COLO668 (cell line): ENCODE measurements at regions not wholly inside any gene's neighbourhood (a gene's known extent, or its start where the extent isn't known, plus 50 kb on each side); places are given as distances from the start of the nearest gene placed in this dataset.
"Not testable (repeated sequence)": the region's sequence is repeated elsewhere in the genome, so short reads cannot be mapped to it uniquely, and the experiment has no call there.

Experiments
- DNase-seq: peaks from one replicate; lab custom pipeline; 2025; ENCODE audit not compliant: unreplicated experiment; lab: John Stamatoyannopoulos, UW

DNA sequence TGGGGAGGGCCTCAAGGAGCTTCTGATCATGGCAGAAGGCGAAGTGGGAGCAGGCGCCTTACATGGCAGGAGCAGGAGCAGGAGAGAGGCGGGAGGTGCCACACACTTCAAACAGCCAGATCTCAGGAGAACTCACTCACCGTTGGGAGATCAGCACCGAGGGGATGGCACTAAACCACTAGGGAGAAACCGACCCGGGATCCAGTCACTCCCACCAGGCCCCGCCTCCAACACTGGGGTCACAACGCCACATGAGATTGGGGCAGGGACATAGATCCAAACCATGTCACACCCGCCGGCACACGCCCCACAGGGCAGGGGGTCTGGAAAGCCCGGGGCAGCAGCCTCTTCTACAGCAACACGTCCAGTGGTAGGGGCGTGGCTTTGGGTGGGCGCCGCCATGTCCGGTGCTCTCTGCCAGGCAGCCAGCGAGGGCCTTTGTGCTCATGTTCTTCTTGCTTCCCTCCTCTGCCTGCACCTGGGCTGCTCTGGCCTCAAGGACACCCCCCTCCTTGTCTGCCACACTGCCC, 233.8 kb upstream of the SHH start:
- DNase-seq = no peak

DNA sequence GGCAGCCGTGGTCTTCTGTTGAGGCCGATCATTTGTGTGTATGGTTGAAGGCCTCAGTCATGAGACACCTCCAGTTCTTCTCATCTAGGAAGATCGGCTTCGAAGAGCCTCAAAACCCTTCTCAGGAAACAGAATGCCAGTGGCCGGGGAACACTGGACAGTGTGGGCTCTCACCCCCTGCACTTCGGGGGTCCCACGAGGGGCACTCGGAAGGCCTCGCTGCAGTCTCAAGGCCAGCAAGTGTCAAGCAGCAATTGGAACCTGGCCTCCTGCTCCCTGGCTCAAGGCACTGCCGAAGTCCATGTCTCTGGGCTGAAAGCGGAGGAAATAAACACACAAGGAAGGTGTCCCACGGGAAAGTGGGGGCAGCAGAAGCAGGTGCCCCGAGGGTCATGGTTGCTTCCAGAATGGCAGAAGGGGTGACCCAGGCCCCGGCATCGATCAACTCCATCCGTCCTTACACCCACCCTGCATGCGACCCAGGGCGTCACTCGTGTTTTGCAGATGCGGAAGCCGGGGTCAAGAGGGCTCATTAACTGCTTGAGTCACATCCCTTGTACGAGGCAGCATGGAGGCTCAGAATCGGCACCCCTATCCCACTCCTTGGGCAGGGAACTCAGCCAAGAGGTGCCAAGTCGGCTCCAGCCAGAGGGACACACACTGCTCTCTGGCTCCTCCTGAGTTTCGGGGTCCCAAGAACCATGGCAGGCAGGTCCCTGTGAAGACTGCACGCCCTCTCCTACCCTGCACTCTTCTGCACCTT, 231.3 kb upstream of the SHH start:
- DNase-seq = no peak

DNA sequence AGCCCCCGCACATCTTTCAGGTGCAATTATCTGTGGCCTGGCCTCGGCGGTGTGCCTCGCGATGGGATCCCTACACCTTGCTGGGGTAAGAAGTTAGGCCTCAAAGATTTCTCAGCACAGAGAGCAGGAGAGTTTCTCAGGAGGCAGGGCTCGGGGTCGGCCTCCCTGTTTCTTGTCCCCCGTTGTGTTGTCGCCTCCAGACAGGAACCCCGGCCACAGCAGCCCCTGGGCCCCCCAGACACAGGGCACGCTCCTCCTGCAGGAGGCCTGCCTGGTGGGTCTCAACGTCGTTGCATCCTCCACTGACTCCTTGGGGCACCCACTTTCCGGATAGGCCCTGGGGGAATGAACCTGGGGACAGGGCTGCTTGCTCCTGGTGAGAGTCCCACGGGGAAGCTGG, 229.1 kb upstream of the SHH start:
- no peak for DNase-seq

DNA sequence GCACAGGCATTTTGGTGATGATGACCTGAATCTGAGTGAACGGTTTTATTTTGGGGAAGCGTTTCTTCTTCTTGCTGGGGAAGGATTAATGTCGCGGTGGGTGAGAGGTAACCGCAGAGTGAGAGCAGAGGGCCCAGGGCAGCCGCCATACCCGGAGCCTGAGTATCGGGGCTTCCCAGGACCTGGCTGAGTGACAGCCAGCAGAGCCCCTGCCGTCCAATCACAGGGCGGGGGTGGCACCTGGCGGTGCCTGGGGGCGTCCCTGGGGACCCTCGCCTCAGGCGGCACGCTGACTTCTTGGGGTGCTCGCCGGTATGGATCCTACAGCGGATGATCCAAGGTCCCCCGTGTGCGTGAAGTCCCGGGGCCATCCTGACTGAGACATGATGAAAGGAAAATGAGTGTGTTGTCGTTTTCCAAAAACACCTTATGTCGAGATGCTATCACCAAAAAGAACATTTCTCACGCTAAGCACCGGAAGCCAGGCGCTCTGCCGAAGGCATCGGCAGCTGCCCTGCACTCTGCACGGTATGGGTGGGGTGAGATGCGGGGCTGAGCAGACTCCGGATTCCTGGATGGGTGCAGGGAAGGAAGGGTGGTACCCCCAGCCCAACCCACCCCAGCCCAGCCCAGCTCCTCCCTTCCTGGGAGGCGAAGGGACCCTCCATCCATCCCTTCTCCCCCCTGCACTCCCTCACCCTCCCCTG, 227.9 kb upstream of the SHH start:
- DNase-seq = no peak

DNA sequence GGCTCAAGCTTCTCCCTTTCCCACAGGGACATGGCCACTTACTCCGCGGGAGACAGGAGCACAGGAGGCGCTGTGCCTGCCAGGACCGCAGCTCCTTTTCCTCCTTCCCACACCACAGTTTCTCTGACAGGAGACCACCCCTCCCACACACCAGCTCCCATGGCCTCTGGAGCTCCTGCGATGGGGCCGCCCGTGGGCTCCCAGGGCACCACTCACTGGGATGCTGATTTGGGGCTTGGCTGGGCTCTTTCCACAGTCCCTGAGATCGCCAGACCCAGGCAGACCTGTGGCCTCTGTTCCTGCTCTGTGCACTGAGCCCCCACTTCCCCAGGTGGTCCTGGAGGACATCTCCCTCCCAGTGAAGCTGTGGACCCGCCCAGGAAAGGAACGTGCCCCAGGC, 226.9 kb upstream of the SHH start:
- no peak for DNase-seq

DNA sequence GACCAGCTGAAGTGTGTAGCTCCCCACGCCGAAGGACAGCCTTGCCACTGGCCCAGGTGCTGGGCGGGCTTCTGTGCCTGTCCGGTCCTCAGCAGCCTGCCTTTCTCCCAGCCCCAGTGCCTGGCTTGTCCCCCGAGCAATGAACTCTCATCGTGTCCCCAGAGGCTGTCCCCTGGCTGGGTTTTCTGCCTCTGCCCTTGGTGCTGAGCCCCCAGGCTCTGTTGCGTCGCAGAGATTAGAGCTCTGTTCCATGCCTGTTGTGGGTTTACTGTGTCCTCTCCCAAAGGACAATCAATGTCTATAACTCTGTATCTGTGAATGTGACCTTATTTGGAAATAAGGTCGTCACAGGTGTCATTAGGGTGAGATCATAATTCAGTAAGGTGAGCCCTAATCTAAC, 226.1 kb upstream of the SHH start:
- DNase-seq = no peak

DNA sequence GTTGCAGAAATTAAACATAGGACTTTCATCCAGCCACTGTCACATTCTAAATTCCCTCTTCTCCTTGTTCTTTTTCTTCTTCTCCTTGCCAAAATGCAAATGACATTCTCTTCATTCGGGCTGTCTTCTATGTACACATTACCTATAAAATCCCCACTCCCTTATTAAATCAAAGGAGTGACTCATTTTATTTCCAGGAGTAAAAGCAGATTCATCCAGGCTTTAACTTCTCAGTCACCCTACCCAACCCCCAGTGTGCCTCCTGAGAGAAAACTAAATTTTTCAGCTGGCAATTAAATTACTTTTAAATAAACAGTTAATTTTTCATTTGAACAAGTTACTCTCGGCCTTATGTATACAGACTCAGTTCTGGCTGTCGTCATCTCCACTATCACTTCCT, 223.9 kb upstream of the SHH start:
- DNase-seq = no peak

DNA sequence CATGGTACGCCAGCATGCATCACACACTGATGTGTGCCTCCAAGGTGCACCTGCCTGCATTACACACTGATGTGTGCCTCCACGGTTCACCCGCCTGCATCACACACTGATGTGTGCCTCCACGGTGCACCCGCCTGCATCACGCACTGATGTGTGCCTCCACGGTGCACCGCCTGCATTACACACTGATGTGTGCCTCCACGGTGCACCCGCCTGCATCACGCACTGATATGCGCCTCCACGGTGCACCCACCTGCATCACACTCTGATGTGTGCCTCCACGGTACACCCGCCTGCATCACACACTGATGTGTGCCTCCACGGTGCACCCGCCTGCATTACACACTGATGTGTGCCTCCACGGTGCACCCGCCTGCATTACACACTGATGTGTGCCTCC, 223.1 kb upstream of the SHH start:
- not testable (repeated sequence) for DNase-seq

DNA sequence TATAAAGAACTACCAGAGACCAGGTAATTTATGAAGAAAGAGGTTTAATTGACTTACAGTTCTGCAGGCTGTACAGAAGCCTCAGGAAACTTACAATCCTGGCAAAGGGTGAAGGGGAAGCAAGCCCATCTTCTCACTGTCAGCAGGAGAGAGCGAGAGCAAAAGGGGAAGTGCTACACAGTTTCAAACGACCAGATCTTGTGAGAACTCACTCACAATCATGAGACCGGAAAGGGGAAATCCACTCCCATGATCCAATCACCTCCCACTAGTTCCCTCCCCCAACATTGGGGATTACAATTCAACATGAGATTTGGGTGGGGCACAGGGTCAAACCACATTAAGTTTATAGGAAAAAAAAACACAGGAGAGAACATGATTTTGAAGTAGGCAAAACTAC, 222.1 kb upstream of the SHH start:
- DNase-seq = no peak

DNA sequence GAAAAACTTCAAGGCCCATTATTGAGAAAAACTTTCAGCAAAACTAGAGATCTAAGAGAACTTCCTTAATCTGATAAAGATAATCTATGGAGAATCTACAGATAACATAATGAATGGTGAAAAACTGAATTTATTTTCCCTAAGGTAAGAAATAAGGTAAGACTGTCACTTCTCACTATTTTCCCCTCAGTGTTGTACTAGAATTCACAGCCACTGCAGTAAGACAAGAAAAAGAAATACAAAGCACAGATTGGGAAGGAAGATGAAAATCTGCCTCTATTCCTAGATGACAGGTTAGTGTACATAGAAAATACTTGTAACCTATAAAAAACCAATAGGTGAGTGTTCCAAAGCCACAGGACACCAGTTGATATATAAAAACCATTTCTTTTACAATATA, 220.7 kb upstream of the SHH start:
- DNase-seq = no peak

DNA sequence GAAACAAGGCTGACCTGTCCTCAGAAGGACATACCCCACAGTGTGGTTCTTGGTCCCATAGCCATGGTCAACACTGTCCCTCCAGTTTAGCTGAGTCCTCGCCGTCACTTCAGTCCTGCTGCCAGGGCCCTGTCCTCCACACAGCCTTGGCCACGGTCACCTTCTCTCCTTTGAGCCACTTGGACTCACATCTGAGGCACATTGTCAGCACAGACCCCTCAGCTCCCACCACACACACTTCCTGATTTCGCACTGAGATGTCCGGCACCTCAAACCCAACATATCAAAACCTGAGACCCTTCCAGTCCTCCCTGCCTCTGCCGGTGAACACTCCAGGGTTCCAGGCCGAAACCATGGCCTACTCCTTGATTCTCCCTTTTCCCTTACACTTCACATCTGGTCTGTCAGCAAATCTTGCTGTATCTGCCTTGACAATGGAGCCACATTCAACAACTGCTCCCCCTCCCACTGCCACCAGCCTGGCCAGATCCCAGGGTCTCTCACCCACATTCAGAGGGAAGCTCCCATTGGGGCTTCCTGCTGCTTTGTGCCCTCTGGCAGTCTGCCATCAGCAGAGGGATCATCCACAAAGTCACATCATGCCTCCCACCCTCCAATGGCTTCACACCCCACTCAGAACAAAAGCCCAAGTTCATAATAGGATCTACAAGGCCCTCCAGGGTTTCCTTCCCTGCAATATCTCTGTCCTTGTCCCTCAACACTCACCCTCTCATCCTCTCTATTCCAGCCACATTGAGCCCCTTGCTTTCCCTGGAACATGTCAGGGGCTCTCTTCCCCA, 219.6 kb upstream of the SHH start:
- DNase-seq = no peak

DNA sequence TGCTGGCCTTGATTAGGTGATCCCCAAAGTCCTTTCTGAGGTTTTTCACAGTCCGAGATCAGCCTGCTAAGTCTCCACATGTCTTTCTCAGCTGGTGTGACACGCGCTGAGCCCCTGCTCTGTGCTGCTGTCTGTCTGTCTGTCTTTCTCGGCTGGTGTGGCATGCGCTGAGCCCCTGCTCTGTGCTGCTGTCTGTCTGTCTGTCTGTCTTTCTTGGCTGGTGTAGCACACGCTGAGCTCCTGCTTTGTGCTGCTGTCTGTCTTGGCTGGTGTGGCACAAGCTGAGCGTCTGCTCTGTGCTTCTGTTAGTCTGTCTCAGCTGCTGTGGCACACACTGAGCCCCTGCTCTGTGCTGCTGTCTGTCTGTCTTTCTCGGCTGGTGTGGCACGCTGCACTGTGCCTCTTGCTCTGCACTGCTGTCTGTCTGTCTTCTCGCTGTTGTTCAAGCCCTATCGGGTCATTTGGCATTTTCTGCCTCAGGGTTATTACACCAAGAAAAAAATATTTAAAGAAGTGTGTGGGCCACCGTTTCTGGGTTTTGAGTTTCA, 217.3 kb upstream of the SHH start:
- DNase-seq = no peak

DNA sequence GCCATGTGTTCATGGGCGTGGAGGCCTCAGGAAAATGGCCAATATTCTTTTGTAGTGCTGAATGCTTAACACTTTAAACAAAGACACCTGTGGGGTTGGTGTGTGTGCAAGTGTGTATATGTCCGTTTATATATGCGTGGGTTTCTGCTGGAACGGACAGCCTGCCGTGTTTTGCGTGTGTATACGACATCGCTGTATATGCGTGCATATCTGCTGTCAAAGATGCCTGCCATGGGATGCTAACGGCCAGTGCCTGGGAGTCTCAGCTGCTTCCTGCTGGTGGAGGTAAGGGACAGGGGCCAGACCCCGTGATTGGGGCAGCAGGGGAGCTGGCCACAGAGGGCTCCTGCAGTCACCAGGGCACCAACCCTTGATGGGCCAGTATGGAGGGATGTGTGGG, 216.3 kb upstream of the SHH start:
- no peak for DNase-seq

DNA sequence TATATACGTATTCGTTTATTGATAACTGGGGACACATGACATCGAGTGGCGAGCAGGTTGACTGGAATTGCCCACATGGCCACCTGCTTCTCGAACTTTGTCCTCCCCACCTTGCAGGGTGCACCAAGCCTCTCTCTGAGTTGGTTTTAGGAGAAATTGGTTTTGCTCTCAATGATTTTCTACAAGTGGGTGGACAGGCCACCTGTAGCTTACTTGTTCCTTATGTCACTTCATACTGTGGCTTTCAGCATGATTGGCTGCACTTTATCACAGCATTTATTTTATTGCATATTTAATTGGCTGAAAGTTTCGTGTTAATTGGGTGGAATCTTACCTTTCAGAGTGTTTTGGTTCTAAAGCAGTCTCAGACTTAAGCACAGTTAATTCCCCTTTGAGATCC, 215.6 kb upstream of the SHH start:
- DNase-seq = no peak

DNA sequence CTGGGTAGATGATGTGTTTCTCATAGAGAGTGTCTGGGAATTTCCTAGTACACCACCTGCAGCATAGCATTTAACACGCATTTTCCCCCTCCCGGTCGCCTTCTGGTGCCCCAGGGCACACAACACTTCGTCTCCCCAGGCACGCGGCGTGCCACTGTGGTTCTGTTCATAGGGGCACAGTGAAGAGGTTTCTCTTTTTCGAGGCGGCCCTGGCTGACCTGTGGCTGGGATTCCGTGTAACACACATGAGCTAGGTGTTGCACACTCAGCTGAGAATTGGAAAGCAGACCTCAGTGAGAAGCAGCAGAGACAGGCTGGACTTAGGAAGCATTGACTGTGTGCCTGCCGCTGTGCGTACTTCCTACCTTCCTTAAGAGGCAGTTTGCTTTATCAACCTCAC, 214.3 kb upstream of the SHH start:
- DNase-seq = no peak

DNA sequence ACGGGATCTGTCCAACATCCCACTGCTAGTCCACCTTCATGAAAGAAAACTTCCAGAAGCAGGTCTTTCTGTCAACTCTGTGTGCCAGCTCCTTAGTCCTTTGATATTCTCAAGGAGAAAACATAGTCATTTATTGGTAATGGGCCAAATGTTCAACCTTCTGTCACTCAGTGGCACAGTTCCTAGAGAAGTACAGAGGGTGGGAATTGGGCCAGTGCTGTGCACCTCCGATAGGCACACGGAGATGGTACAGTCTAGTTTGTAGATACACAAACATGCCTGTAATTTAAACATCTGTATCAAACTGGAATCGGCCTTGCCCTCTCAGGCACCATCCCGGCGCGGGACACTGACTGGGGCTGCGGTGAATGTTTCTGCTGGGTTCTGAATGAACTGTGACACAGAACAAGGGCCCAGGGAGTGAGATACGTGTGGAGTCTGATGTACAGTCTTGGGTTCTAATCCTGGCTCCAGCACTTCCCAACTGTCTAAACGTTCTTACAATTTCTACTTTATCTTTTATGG, 213.9 kb upstream of the SHH start:
- no peak for DNase-seq

DNA sequence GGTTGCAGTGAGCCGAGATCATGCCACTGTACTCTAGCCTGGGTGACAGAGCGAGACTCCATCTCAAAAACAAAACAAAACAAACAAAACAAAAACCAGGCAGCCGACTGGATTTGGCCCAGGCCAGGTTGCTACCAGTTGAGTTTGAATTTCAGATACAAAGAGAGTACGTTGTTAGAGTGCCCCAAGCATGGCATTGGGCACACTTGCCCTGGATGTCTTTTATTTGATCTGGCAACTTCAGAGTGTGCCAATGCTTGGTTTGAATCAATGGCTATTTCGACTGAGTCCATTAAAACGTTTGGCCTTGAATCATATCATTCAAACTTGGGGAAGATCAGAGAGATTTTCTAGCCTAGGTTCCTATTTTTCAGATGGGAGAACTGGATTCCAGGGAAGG, 213.4 kb upstream of the SHH start:
- DNase-seq = no peak

DNA sequence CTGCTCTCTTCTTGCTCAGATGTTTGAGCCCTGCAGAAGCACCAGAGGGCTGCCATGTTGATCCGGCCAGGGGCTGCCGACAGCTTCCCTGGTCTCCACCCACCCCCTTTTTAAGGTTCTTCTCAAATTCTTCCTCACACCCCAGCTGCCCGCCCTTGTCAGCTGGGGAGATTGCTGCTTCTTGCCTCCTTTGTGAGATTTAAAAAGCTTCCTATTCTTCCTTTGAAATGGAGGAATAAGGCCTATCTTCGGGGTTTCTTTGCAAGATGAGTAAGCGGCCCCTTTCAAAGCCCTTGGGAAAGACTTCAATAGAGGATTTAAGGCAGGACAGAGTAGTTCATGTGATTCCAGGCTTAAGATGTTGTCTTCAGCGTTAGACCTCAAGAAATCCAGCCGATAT, 211.9 kb upstream of the SHH start:
- DNase-seq = no peak

DNA sequence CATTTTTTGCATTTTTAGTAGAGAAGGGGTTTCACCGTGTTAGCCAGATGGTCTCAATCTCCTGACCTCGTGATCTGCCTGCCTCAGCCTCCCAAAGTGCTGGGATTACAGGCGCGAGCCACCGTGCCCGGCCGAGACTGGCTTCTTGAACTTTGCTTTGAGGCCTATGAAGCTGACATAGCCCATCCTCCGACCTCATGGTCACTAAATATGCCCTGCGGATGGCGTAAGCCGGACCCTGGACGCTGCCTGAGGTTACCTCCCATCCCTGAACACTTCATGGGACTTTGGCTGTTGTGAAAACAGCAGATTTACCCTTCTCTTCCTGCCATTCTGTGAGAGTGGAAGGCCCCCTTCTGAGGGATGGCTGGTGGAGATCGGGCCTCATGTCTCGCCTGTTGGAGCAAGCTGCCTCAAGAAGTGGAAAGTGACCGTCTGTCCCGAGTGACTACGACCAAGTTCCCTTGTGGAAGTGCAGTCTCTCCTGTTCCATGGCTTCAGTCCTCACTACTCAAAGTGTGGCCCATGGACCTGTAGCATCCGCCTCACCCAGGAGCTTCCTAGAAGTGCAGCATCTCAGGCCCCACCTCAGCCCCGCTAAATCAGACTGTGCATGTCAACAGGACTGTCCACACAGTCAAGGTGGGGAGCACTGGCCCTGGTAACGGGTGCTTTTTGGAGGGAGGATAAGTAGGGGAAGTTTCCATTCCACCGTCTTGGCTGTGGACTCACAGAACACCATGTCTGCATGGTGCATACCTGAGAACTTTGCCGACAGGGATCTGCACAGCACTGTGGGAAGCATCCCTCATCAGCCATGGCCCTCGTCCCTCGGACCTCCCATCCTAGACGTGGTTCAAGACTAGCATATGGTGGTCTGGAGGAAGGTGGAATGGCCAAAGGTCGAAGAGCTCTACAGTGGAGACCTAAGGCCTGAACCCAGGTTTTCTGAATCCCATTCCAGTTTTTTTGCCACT, 210.5 kb upstream of the SHH start:
- DNase-seq = no peak

DNA sequence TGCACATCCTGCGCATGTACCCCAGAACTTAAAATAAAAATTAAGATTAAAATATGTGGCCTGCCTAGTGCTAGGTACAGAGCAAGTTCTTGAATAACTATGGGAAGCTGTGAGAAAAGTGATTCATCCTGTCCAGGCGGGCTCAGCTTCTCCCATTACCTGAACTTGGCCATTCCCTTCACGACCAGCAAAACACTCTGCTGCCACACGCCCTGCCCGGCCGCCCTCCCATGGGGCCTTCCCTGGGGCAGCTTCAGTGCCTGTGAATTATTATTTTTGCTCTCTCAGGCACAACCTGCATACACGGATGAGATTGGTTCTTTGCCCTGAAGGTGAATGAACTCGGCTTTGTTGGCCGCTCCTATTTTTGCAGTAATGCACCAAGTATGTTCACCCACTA, 209.2 kb upstream of the SHH start:
- DNase-seq = no peak
